ENCODE measurements at regions not wholly inside any gene's neighbourhood (a gene's known extent, or its start where the extent isn't known, plus 50 kb on each side); places are given as distances from the start of the nearest gene placed in this dataset.

DNA sequence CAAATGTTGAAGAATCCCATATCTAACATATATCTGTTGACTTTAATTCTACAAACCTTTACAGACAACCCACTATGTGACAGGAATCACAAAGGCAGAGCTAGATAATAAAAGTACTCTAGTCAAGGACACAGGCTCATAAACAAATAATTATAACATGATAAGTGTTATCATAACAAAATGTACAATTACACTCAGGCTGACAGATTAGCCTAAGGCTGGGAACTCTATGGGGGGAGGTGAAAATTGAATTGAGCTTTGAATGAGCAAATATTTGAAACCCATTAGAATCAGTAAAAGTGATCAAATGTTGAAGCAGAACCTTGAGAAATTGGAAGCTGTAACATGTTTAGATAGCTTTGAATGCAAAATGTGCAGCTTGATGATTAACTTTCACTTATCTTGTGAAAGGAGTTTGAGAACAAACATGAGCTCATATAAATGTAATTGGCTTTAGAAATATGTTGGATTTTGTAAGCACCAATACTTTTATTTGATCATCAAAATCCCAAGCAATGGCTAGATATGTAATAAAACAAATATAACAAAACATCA, 970.2 kb downstream of the SORCS3 start:
- no peak overlapping the region for H3K4me3 Mint-ChIP-seq
- DNase-seq (no peak), ATAC-seq (no peak)
- H3K27ac Mint-ChIP-seq, result no peak overlapping the region
- peaks cover 6% of the 10 kb centered on the region for H3K9me3 Mint-ChIP-seq
- POLR2A ChIA-PET, result no interaction called here
- intact Hi-C loops (cut with micrococcal nuclease), result no loop called here
- CTCF ChIA-PET, result no interaction called here
- no peaks in the 10 kb centered on the region for H3K36me3 Mint-ChIP-seq (ENCODE audit: low read depth)
- no peaks in the 10 kb centered on the region for H3K4me1 Mint-ChIP-seq (ENCODE audit: low read depth)
- no peaks in the 10 kb centered on the region for H3K27me3 Mint-ChIP-seq
- TF ChIP-seq, protein P1, sequence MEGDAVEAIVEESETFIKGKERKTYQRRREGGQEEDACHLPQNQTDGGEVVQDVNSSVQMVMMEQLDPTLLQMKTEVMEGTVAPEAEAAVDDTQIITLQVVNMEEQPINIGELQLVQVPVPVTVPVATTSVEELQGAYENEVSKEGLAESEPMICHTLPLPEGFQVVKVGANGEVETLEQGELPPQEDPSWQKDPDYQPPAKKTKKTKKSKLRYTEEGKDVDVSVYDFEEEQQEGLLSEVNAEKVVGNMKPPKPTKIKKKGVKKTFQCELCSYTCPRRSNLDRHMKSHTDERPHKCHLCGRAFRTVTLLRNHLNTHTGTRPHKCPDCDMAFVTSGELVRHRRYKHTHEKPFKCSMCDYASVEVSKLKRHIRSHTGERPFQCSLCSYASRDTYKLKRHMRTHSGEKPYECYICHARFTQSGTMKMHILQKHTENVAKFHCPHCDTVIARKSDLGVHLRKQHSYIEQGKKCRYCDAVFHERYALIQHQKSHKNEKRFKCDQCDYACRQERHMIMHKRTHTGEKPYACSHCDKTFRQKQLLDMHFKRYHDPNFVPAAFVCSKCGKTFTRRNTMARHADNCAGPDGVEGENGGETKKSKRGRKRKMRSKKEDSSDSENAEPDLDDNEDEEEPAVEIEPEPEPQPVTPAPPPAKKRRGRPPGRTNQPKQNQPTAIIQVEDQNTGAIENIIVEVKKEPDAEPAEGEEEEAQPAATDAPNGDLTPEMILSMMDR (IDR thresholded peaks at IDR 0.05), result no peak

DNA sequence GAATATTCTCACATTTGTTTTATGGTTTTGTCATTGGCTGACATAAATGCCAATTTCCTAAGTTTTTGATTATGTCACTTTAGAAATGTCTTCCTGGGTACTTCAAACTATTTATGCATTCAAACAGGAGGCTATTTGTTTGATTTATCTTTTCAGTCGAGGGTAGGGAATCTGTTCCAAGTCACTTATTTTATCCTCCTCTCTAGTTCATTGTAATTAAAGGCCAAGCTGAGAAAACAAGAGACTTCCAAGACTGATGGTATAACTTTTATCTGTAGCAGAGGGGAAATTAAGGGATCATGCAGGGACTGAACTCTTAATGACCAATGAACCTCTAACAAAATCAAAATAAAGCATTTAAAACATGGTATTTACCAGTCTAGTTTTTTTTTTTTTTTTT, 968.4 kb downstream of the SORCS3 start:
- H3K36me3 Mint-ChIP-seq (ENCODE audit: low read depth), result no peaks in the 10 kb centered on the region
- TF ChIP-seq, protein P1 (IDR thresholded peaks at IDR 0.05), result no peak
- H3K9me3 Mint-ChIP-seq, result peaks cover 6% of the 10 kb centered on the region
- no peaks in the 10 kb centered on the region for H3K27me3 Mint-ChIP-seq
- H3K4me1 Mint-ChIP-seq (ENCODE audit: low read depth), result no peaks in the 10 kb centered on the region
- no peak overlapping the region for H3K27ac Mint-ChIP-seq
- ChIA-PET POLR2A (no interaction called here), CTCF (no interaction called here)
- intact Hi-C loops (cut with micrococcal nuclease), result no loop called here
- no peak overlapping the region for H3K4me3 Mint-ChIP-seq
- ATAC-seq, result no peak
- DNase-seq, result no peak

DNA sequence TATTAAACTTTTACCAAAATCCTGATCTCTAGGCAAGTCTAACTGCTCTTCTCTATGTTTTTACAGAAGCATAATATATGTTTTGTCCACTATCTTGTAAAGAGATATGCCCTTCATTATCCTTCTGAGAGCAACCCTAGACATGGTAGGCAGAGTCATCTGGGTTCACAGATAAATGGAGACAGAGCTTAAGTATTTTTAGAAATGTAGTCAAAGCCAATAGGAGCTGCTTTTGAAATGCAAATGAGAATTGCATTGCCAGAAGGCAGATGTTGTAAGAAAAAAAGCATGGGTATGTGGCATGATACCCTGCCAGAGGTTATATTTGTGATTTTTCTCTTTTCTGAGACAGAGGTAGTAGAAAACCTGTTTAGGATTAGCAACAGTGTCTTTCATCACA, 964.8 kb downstream of the SORCS3 start:
- POLR2A ChIA-PET, result no interaction called here
- no peaks in the 10 kb centered on the region for H3K27me3 Mint-ChIP-seq
- DNase-seq (no peak), ATAC-seq (no peak)
- CTCF ChIA-PET, result no interaction called here
- H3K4me1 Mint-ChIP-seq (ENCODE audit: low read depth), result no peaks in the 10 kb centered on the region
- H3K9me3 Mint-ChIP-seq, result peaks cover 7% of the 10 kb centered on the region
- intact Hi-C loops (cut with micrococcal nuclease), result no loop called here
- H3K36me3 Mint-ChIP-seq (ENCODE audit: low read depth), result no peaks in the 10 kb centered on the region
- H3K4me3 Mint-ChIP-seq, result no peak overlapping the region
- H3K27ac Mint-ChIP-seq, result no peak overlapping the region
- TF ChIP-seq, protein P1 (IDR thresholded peaks at IDR 0.05), result no peak

DNA sequence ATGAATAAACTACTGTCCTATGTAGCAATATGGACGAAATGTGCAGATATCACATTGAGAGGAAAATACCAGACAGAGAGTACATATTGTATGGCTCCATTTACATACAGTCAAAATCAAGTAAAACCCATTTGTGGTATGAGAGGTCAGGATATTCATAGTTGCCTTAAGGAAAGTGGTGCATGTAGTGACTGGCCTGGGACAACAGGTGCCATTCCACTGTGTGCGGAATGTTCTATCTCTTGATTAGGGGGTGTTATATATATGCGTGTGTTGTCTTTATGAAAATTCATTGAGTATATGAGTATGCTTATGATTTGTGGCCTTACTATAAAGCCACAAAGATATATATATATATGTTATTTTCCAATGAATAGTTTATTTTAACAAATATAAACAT, 964.0 kb downstream of the SORCS3 start:
- no peak for DNase-seq
- peaks cover 7% of the 10 kb centered on the region for H3K9me3 Mint-ChIP-seq
- TF ChIP-seq, protein P1 (IDR thresholded peaks at IDR 0.05), result no peak
- H3K27me3 Mint-ChIP-seq, result no peaks in the 10 kb centered on the region
- CTCF ChIA-PET, result no interaction called here
- H3K36me3 Mint-ChIP-seq (ENCODE audit: low read depth), result no peaks in the 10 kb centered on the region
- POLR2A ChIA-PET, result no interaction called here
- no peak overlapping the region for H3K4me3 Mint-ChIP-seq
- H3K27ac Mint-ChIP-seq, result no peak overlapping the region
- no peak for ATAC-seq
- intact Hi-C loops (cut with micrococcal nuclease), result no loop called here
- no peaks in the 10 kb centered on the region for H3K4me1 Mint-ChIP-seq (ENCODE audit: low read depth)

DNA sequence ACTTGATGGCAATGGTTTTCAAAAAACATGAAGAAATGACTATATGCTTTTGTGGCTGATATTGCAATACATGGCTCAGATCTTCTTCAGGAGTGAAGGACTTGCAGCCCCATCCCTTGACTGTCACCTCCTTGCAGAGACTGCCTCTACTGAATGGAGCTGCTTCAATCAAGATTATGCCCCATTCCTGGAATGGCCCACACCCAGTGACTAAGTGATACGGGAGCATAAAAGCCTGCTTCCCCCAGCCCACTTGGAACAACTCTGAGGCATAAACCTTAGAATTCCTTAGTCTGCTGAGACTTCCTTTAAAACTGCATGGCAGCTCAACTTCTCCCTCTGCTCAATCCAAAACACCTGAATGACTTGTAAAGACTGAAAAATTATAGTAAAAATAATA, 957.1 kb downstream of the SORCS3 start:
- TF ChIP-seq, protein P1 (IDR thresholded peaks at IDR 0.05), result no peak
- Mint-ChIP-seq H3K4me1 (ENCODE audit: low read depth) (no peaks in the 10 kb centered on the region), H3K36me3 (ENCODE audit: low read depth) (no peaks in the 10 kb centered on the region), H3K27me3 (no peaks in the 10 kb centered on the region), H3K4me3 (no peak overlapping the region), H3K9me3 (peaks cover 4% of the 10 kb centered on the region), H3K27ac (no peak overlapping the region)
- intact Hi-C loops (cut with micrococcal nuclease), result no loop called here
- POLR2A ChIA-PET, result no interaction called here
- ATAC-seq (no peak), DNase-seq (no peak)
- CTCF ChIA-PET, result no interaction called here
